Glomerular visceral epithelial cell (primary cell): ENCODE measurements at regions not wholly inside any gene's neighbourhood (a gene's known extent, or its start where the extent isn't known, plus 50 kb on each side); places are given as distances from the start of the nearest gene placed in this dataset.
A peak's percentile ranks its signal among the peaks of the same experiment; 100 is the strongest.

Source experiments
- DNase-seq: peaks from one replicate; pipeline ENCODE4 v3.0.0-alpha.2; 2016; ENCODE audit errors: extremely low spot score

- DNase-seq = no peak
These were observed 128.2 kb upstream of the HAAO start for GRCh38 chr2:42920446-42921146.

- DNase-seq = no peak
These were observed 126.4 kb upstream of the HAAO start for GRCh38 chr2:42918671-42919318.

- no peak for DNase-seq
These were observed 125.7 kb upstream of the HAAO start for GRCh38 chr2:42918041-42918440.

- peak; percentile 92 for DNase-seq
These were observed 125.1 kb upstream of the HAAO start for GRCh38 chr2:42917425-42917927.

GRCh38 chr2:42916324-42916723 is 123.9 kb upstream of the HAAO start:
- DNase-seq = no peak

- DNase-seq = no peak
These were observed 122.5 kb upstream of the HAAO start for GRCh38 chr2:42914860-42915259.

- no peak for DNase-seq
These were observed 121.9 kb upstream of the HAAO start for GRCh38 chr2:42914314-42914713.

GRCh38 chr2:42913280-42913878 is 121.0 kb upstream of the HAAO start:
- no peak for DNase-seq

- no peak for DNase-seq
These were observed 118.4 kb upstream of the HAAO start for GRCh38 chr2:42910645-42911405.

- DNase-seq = no peak
These were observed 117.6 kb upstream of the HAAO start for GRCh38 chr2:42909966-42910365.

GRCh38 chr2:42908518-42909200 is 116.3 kb upstream of the HAAO start:
- DNase-seq = no peak

- DNase-seq = no peak
These were observed 115.5 kb upstream of the HAAO start for GRCh38 chr2:42907835-42908234.

- peak; percentile 44 for DNase-seq
These were observed 114.4 kb upstream of the HAAO start for GRCh38 chr2:42906557-42907411.

- DNase-seq = no peak
These were observed 113.8 kb upstream of the HAAO start for GRCh38 chr2:42906111-42906556.

- DNase-seq = peak; percentile 33
These were observed 113.1 kb upstream of the HAAO start for GRCh38 chr2:42905341-42906110.

- DNase-seq = no peak
These were observed 112.1 kb upstream of the HAAO start for GRCh38 chr2:42904576-42904876.

GRCh38 chr2:42903821-42904575 is 111.6 kb upstream of the HAAO start:
- DNase-seq = no peak

GRCh38 chr2:42902939-42903709 is 110.7 kb upstream of the HAAO start:
- no peak for DNase-seq
